ENCODE measurements at regions not wholly inside any gene's neighbourhood (a gene's known extent, or its start where the extent isn't known, plus 50 kb on each side); places are given as distances from the start of the nearest gene placed in this dataset.
"Not testable (repeated sequence)": the region's sequence is repeated elsewhere in the genome, so short reads cannot be mapped to it uniquely, and the experiment has no call there.

DNA sequence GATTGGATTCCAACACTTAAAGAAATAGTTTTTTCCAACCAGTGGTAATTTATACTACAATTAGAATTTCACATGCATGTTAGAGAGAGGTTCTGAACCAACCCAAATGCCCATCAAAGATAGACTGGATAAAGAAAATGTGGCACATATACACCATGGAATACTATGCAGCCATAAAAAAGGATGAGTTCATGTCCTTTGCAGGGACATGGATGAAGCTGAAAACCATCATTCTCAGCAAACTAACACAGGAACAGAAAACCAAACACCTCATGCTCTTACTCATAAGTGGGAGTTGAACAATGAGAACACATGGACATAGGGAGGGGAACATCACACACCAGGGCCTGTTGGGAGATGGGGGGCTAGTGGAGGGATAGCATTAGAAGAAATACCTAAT, 532.2 kb downstream of the EDEM1 start:
- H3K36me3 Mint-ChIP-seq; CTCF ChIA-PET (ENCODE audit: partially characterized antibody); intact Hi-C loops (cut with micrococcal nuclease); H3K36me3 ChIP-seq (ENCODE audit: insufficient read depth, low read length); H3K4me1 ChIP-seq (ENCODE audit: insufficient read depth, low read length); H3K4me3 ChIP-seq (ENCODE audit: low read length in 2 of 2); H3K27ac ChIP-seq (ENCODE audit: low read depth, low read length); H3K27me3 ChIP-seq (ENCODE audit: insufficient read depth, low read length); H3K4me1 Mint-ChIP-seq; H3K27ac Mint-ChIP-seq; H3K4me3 Mint-ChIP-seq; POLR2A ChIA-PET (ENCODE audit: partially characterized antibody); DNase-seq; H3K27me3 Mint-ChIP-seq; H3K9me3 ChIP-seq (ENCODE audit: control insufficient read depth in 1 of 2, low read length in 2 of 2): not testable (repeated sequence)
- peaks cover 0 to 19% (median 11%) of the 10 kb centered on the region in 8 donors for H3K9me3 Mint-ChIP-seq

DNA sequence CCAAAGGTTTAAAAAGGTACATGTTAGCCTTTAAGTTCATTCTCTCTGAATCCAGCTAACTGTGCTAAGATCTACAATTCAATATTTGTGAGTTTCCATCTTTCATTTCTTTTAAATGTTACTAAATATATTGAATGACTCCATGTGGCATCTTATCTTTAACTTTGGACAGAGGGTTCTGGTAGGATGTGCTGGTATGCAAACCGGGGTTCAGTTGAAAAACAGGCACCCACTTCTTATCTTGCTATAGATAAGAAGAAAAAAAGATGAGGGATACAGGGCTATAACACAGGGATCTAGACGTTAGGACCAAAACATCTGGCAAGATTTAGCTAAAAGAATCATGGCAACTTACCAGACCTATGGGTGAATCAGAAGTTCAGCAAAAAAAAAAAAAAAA, 538.3 kb downstream of the EDEM1 start:
- H3K27ac ChIP-seq (ENCODE audit: low read depth, low read length), result no peak overlapping the region
- Mint-ChIP-seq H3K27ac (no peak overlapping the region), H3K4me3 (no peak overlapping the region), H3K4me1 (no peaks in the 10 kb centered on the region), H3K36me3 (no peaks in the 10 kb centered on the region), H3K9me3 (peaks cover 0 to 6% (median under 1%) of the 10 kb centered on the region in 8 donors), H3K27me3 (peaks cover 0 to 2% of the 10 kb centered on the region in 2 donors)
- no peaks in the 10 kb centered on the region for H3K9me3 ChIP-seq (ENCODE audit: control insufficient read depth in 1 of 2, low read length in 2 of 2)
- intact Hi-C loops (cut with micrococcal nuclease), result no loop called here
- no peaks in the 10 kb centered on the region for H3K4me1 ChIP-seq (ENCODE audit: insufficient read depth, low read length)
- no peaks in the 10 kb centered on the region for H3K36me3 ChIP-seq (ENCODE audit: insufficient read depth, low read length)
- ChIA-PET POLR2A (ENCODE audit: partially characterized antibody) (no interaction called here), CTCF (ENCODE audit: partially characterized antibody) (interaction anchor here (0.7 kb wide), 1 partner anchor 42 kb away, joined by 4 read pairs; no protein-coding TSS in a partner anchor)
- no peaks in the 10 kb centered on the region for H3K27me3 ChIP-seq (ENCODE audit: insufficient read depth, low read length)
- no peak for DNase-seq
- H3K4me3 ChIP-seq (ENCODE audit: low read length in 2 of 2), result no peak overlapping the region

DNA sequence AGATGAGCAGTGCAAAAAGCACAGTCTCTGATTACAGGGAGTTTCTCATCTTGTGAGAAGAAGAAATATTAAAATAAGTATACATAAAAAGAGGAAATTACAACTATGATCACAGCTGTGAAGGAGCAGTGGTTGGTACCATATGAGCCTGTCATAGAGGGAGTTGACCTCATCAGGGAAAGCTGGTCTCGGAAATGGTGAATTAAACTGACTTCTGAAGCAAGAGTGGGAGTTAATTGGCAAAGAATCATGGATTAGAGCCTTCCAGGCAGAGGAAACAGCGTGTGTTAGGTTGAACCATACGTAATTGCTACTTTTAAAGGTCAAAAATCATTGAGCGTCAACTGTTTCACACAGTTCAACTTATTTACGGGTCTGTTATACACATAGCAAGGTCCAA, 539.1 kb downstream of the EDEM1 start:
- no peak overlapping the region for H3K27ac Mint-ChIP-seq

DNA sequence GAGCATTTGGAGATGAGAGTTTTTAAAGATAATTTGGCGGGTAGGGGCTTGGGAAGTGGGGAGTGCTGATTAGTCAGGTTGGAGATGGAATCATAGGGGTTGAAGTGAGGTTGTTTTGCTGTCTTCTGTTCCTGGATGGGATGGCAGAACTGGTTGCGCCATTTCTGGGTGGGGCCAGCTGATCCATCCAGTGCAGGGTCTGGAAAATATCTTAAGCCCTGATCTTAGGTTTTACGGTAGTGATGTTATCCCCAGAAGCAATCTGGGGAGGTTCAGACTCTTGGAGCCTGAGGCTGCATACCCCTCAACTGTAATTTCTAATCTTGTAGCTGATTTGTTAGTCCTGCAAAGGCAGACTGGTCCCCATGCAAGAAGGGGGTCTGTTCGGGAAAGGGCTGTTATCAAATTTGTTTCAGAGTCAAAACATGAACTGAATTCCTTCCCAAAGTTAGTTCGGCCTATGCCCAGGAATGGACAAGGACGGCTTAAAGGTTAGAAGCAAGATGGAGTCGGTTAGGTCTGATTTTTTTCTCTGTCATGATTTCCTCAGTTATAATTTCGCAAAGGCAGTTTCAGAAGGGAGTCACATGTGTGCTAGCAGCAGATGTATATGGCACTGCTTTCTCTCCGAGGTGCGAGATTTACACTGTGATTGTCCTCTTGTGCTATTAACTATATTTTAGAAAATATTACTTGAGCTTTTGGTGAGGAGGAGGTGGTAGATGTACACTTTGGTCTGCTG, 540.4 kb downstream of the EDEM1 start:
- Histone ChIP-seq H3K4me3 (ENCODE audit: low read length in 2 of 2) (no peak overlapping the region), H3K4me1 (ENCODE audit: insufficient read depth, low read length) (no peaks in the 10 kb centered on the region), H3K27me3 (ENCODE audit: insufficient read depth, low read length) (no peaks in the 10 kb centered on the region), H3K36me3 (ENCODE audit: insufficient read depth, low read length) (no peaks in the 10 kb centered on the region), H3K27ac (ENCODE audit: low read depth, low read length) (no peak overlapping the region), H3K9me3 (ENCODE audit: control insufficient read depth in 1 of 2, low read length in 2 of 2) (no peaks in the 10 kb centered on the region)
- H3K4me1 Mint-ChIP-seq, result no peaks in the 10 kb centered on the region
- H3K36me3 Mint-ChIP-seq, result no peaks in the 10 kb centered on the region
- CTCF ChIA-PET (ENCODE audit: partially characterized antibody), result no interaction called here
- H3K27ac Mint-ChIP-seq, result no peak overlapping the region
- no peaks in the 10 kb centered on the region for H3K27me3 Mint-ChIP-seq
- H3K9me3 Mint-ChIP-seq, result peaks cover 0 to 2% (median 0%) of the 10 kb centered on the region in 8 donors
- no peak overlapping the region for H3K4me3 Mint-ChIP-seq
- POLR2A ChIA-PET (ENCODE audit: partially characterized antibody), result no interaction called here
- intact Hi-C loops (cut with micrococcal nuclease), result no loop called here
- DNase-seq, result no peak

More for the DNA sequence above, 539.1 kb downstream of the EDEM1 start:
- intact Hi-C loops (cut with micrococcal nuclease), result no loop called here
- H3K4me3 Mint-ChIP-seq, result no peak overlapping the region
- H3K36me3 Mint-ChIP-seq, result no peaks in the 10 kb centered on the region
- ChIA-PET POLR2A (ENCODE audit: partially characterized antibody) (no interaction called here), CTCF (ENCODE audit: partially characterized antibody) (interaction anchor here (0.7 kb wide), 1 partner anchor 41 kb away, joined by 4 read pairs; no protein-coding TSS in a partner anchor)
- no peaks in the 10 kb centered on the region for H3K4me1 Mint-ChIP-seq
- Histone ChIP-seq H3K36me3 (ENCODE audit: insufficient read depth, low read length) (no peaks in the 10 kb centered on the region), H3K27ac (ENCODE audit: low read depth, low read length) (no peak overlapping the region), H3K27me3 (ENCODE audit: insufficient read depth, low read length) (no peaks in the 10 kb centered on the region), H3K9me3 (ENCODE audit: control insufficient read depth in 1 of 2, low read length in 2 of 2) (no peaks in the 10 kb centered on the region), H3K4me1 (ENCODE audit: insufficient read depth, low read length) (no peaks in the 10 kb centered on the region), H3K4me3 (ENCODE audit: low read length in 2 of 2) (no peak overlapping the region)
- no peaks in the 10 kb centered on the region for H3K27me3 Mint-ChIP-seq
- no peak for DNase-seq
- H3K9me3 Mint-ChIP-seq, result peaks cover 0 to 2% (median 0%) of the 10 kb centered on the region in 8 donors

DNA sequence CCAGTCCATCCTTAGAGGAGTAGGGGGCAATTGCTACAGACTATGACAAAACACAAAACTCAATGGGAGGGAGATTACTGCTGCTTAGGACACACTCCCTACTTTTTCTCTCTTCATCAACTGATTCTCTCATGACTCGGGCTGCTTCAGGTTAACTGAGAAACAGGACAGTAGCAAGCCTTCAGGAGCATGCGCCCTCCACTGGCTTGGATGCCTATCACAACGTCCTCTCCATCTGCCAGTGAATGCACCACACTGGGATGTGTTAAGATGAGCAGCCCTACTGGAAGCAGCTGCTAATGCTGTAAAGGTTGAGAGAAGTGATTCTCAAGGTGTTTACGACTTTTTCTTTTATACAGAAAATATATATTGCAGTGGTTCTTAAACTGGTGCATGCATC, 542.3 kb downstream of the EDEM1 start:
- Histone ChIP-seq H3K9me3 (ENCODE audit: control insufficient read depth in 1 of 2, low read length in 2 of 2) (no peaks in the 10 kb centered on the region), H3K4me1 (ENCODE audit: insufficient read depth, low read length) (no peaks in the 10 kb centered on the region), H3K27me3 (ENCODE audit: insufficient read depth, low read length) (no peaks in the 10 kb centered on the region), H3K36me3 (ENCODE audit: insufficient read depth, low read length) (no peaks in the 10 kb centered on the region), H3K4me3 (ENCODE audit: low read length in 2 of 2) (no peak overlapping the region), H3K27ac (ENCODE audit: low read depth, low read length) (no peak overlapping the region)
- Mint-ChIP-seq H3K4me1 (no peaks in the 10 kb centered on the region), H3K4me3 (no peak overlapping the region), H3K9me3 (peaks cover 0 to 6% (median 0%) of the 10 kb centered on the region in 8 donors), H3K27ac (no peak overlapping the region), H3K27me3 (no peaks in the 10 kb centered on the region), H3K36me3 (no peaks in the 10 kb centered on the region)
- DNase-seq, result no peak
- intact Hi-C loops (cut with micrococcal nuclease), result no loop called here
- ChIA-PET CTCF (ENCODE audit: partially characterized antibody) (no interaction called here), POLR2A (ENCODE audit: partially characterized antibody) (no interaction called here)

DNA sequence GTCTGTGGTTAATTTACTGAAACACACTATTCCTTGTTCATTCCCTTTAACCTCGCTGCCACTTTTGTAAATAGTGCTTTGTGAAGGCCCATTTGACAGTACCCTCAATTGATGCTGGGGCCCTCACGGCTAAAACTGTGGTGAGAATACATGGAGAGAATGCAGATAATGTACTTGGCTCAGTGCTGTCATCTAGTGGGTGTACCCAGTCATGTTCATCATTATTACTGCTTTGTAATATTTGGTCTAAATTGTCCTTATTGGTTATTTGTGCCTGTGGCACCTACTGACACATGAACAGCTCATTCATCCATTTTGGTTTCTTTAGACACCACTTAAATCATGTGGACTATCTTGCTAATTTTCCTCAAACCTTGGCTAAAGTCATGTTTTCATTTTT, 543.6 kb downstream of the EDEM1 start:
- Histone ChIP-seq H3K9me3 (ENCODE audit: control insufficient read depth in 1 of 2, low read length in 2 of 2) (no peaks in the 10 kb centered on the region), H3K4me1 (ENCODE audit: insufficient read depth, low read length) (no peaks in the 10 kb centered on the region), H3K27me3 (ENCODE audit: insufficient read depth, low read length) (no peaks in the 10 kb centered on the region), H3K4me3 (ENCODE audit: low read length in 2 of 2) (no peak overlapping the region), H3K27ac (ENCODE audit: low read depth, low read length) (no peak overlapping the region), H3K36me3 (ENCODE audit: insufficient read depth, low read length) (no peaks in the 10 kb centered on the region)
- H3K27ac Mint-ChIP-seq, result no peak overlapping the region
- no peak overlapping the region for H3K4me3 Mint-ChIP-seq
- ChIA-PET POLR2A (ENCODE audit: partially characterized antibody) (no interaction called here), CTCF (ENCODE audit: partially characterized antibody) (no interaction called here)
- intact Hi-C loops (cut with micrococcal nuclease), result no loop called here
- no peaks in the 10 kb centered on the region for H3K4me1 Mint-ChIP-seq
- no peaks in the 10 kb centered on the region for H3K36me3 Mint-ChIP-seq
- no peak for DNase-seq
- no peaks in the 10 kb centered on the region for H3K27me3 Mint-ChIP-seq
- H3K9me3 Mint-ChIP-seq, result peaks cover 0 to 6% (median 0%) of the 10 kb centered on the region in 8 donors

DNA sequence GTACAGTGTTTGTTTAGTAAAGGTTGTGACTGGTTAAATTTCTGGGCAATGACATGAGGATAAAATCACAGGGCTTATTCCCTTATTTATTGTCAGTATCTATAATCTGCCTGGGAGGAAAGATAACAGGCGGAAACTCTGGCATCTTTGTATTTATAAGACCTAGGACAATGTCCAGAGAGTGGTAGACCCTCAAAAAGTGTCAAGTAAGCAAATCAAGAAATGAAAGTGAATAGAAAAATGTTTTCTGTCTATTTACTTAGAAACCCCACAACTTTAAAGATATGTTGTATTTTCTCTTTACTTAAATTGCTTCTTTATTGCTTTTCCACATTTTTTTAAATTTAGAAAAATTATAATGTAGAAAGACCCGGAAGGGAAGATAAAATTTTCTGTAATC, 544.6 kb downstream of the EDEM1 start:
- no peak overlapping the region for H3K27ac Mint-ChIP-seq
- POLR2A ChIA-PET (ENCODE audit: partially characterized antibody), result no interaction called here
- Histone ChIP-seq H3K36me3 (ENCODE audit: insufficient read depth, low read length) (no peaks in the 10 kb centered on the region), H3K4me3 (ENCODE audit: low read length in 2 of 2) (no peak overlapping the region), H3K27me3 (ENCODE audit: insufficient read depth, low read length) (no peaks in the 10 kb centered on the region), H3K9me3 (ENCODE audit: control insufficient read depth in 1 of 2, low read length in 2 of 2) (no peaks in the 10 kb centered on the region), H3K4me1 (ENCODE audit: insufficient read depth, low read length) (no peaks in the 10 kb centered on the region), H3K27ac (ENCODE audit: low read depth, low read length) (no peak overlapping the region)
- no peak overlapping the region for H3K4me3 Mint-ChIP-seq
- H3K27me3 Mint-ChIP-seq, result no peaks in the 10 kb centered on the region
- peaks cover 0 to 6% (median 1%) of the 10 kb centered on the region in 8 donors for H3K9me3 Mint-ChIP-seq
- no peak for DNase-seq
- H3K4me1 Mint-ChIP-seq, result no peaks in the 10 kb centered on the region
- H3K36me3 Mint-ChIP-seq, result no peaks in the 10 kb centered on the region
- CTCF ChIA-PET (ENCODE audit: partially characterized antibody), result no interaction called here
- intact Hi-C loops (cut with micrococcal nuclease), result no loop called here

Measured in CD4-positive, alpha-beta memory T cell (primary cell).